Activated CD4-positive, alpha-beta T cell treated with anti-CD3 and anti-CD28 coated beads, Interleukin-2, amount 50 U/mL, for 16 hours (primary cell): ENCODE measurements at regions not wholly inside any gene's neighbourhood (a gene's known extent, or its start where the extent isn't known, plus 50 kb on each side); places are given as distances from the start of the nearest gene placed in this dataset.

Experiments used
- DNase-seq: peaks from one replicate; pipeline ENCODE4 v3.0.0-alpha.2; 2020

GRCh38 chr5:33303579-33304095 is 137.1 kb upstream of the TARS1 start:
- DNase-seq, result no peak

- no peak for DNase-seq
Measured at GRCh38 chr5:33304601-33305000, 136.2 kb upstream of the TARS1 start.

DNA sequence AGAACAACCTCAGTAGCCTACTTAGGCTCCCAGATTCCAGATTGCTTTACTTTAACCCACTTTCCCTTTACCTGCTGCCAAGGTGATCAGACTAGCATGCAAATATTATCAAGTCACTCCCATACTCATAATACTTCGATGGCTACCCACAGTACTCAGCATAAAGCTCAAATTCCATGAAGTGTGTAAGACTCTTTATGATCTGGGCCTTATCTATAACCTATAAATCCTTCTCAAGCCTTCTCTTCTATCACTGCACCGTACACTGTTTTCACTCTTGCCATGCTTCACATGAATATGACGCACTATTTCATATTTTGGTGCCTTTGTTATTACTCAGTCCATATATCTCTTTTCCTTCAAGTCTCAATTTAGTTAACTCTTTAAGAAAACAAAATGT is 135.2 kb upstream of the TARS1 start:
- no peak for DNase-seq

- DNase-seq, result no peak
Measured at GRCh38 chr5:33306758-33307157, 134.0 kb upstream of the TARS1 start.

DNA sequence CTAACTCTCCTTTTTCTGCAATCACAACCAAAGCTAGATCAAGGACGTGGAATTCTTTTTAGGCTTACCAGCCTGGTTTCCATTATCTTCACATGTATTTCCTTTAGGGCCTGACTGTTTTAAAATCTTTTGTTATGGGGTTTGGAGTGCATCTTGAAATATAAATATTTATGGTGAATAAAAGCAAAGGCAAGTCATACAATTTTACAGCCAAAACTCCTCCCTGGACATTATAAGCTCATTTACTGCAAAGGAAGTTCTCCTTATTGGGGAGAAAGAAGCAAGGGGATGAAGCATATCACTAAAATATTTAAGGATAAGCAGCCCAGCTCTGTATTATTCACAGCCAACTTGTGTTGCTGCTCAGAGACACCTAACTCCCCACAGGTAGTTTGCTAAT is 132.2 kb upstream of the TARS1 start:
- DNase-seq, result no peak

DNA sequence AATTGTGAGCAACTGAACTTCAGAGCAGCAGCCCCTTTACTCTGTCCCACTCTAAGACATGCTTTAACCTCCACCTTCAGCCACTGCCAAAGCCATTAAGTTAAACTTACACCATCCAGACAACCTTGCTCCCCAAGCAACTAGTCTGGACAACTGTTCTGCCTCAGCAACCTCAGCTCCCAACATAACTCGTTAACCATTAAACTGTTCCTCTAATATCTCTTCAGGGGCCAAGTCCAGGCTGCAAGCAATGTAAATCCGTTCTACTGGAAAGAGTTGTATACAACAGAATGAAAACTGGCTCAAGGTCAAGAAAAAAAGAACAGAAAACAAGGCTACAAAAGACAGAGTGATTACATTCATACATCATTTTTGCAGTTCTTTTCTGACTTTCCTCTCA is 131.7 kb upstream of the TARS1 start:
- no peak for DNase-seq

GRCh38 chr5:33309536-33310345 is 131.0 kb upstream of the TARS1 start:
- DNase-seq, result no peak

DNA sequence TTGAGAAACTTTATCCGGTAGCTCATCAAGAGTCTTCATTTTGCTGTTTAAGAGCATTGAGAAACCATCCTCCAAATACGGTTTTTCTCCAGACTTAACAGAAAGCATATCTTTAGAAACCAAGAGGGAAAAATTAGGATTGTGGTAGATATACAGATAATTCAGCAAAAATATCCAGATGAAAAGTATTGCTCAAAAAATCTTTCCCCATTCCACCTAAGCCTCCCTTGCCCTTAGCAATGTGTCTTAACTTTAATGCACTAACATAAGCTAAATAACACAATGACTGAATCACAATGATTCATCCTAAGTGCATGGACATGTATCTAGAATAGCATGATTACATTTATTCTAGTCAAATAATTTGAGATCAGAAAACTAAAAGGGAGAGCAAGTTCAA is 130.3 kb upstream of the TARS1 start:
- no peak for DNase-seq

GRCh38 chr5:33311893-33312292 is 128.9 kb upstream of the TARS1 start:
- DNase-seq, result no peak

- DNase-seq, result no peak
Measured at GRCh38 chr5:33312571-33313549, 127.9 kb upstream of the TARS1 start.

GRCh38 chr5:33315189-33315588 is 125.6 kb upstream of the TARS1 start:
- DNase-seq, result no peak

DNA sequence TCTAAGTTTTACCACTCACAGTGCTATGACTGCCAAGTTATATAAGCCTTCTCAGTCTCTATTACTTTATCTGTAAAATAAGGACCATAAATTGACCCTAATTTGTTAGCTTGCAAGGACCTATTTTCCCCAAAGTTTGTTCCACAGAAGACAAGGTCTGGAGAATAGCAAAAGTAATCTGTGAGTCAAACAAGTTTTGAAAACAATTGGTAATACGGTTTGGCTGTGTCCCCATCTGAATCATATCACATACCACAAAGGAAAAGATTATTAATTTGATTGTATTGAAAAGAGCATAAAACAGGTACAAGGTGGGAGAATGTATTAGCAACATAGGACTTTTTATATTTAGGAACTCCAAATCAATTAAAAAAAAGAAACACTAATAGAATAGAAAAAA is 124.0 kb upstream of the TARS1 start:
- no peak for DNase-seq

DNA sequence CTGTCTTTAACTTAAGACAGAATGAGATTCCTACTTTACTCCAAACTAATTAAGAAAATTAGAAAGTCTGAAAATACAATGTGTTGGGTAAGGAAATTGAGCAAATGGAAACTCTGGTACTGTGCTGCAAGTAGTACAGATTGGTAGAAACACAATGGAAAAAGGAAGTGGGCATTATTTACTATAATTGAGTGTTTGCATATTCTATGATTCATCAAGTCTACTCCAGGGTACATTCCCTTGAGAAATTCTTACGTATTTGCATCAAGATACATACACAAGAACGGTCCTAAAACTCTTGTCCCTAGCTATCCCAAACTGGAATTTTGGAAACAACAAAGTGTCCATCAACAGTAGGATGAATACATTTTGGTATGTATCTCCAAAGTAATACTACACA is 123.5 kb upstream of the TARS1 start:
- no peak for DNase-seq

- no peak for DNase-seq
Measured at GRCh38 chr5:33319151-33319550, 121.6 kb upstream of the TARS1 start.

DNA sequence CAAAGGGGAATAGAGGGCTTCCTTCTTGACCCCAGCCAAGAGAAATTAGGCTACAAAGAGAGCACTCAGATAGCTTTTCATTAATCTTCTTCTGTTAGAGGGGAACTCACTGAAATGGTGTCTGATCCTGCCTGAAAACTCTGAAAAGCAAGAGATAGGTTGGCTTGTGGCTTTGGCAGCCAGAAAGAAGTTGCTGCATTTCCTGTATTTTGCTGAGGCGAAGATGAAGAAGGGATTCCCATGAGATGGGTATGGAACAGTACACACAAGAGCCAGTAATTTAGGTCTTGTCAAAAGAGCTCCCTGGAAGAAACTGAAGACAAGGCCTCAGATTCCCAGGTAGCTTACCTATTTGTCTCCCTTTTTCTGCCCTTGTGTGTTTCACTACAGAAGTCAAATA is 120.9 kb upstream of the TARS1 start:
- no peak for DNase-seq

- DNase-seq, result no peak
Measured at GRCh38 chr5:33321026-33321425, 119.7 kb upstream of the TARS1 start.

DNA sequence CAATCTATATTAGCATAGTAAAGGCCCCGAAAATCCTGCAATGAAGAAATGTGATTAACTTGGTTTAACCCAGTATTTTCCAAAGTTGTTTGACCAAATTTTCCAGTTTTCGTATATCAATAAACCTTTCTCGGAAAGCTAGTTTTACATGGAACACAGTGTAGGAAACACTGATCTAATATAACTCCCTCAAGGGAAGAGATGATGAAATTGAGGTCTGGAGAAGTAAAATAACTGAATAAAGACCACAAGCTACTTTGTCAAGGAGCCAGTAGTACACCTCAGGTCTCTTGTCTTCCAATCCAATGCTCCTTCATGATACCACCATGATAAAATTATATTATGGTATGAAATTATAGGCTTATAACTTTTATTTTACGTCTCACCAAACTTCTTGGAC is 118.1 kb upstream of the TARS1 start:
- no peak for DNase-seq

DNA sequence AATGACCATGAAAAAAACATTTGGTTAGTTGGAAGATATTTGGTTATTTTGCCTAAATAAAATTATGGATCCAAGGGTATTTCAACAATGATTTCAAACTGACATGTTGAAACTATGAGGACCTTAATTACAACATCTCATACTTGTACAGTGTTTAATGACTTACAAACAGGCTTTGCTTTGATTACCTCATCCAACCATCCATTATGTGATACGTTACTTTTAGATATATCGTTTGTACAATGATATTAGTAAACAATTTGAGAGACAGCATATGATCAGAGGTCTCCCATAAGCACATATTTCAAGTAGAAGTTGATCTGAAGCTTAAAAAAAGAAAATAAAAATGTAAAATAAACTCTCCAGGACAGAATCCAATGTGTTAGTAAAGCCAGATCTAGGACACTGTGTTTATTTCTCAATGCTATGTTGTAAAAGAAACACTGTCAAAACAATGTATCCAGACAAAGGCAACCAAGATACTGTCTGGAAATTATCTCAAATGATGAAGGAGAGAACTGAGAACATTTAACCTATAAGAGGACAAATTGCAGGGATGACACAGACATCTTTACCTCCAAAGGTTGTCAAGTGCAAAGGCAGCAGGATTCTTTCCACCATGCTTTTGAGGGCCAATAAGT is 116.0 kb upstream of the TARS1 start:
- no peak for DNase-seq

DNA sequence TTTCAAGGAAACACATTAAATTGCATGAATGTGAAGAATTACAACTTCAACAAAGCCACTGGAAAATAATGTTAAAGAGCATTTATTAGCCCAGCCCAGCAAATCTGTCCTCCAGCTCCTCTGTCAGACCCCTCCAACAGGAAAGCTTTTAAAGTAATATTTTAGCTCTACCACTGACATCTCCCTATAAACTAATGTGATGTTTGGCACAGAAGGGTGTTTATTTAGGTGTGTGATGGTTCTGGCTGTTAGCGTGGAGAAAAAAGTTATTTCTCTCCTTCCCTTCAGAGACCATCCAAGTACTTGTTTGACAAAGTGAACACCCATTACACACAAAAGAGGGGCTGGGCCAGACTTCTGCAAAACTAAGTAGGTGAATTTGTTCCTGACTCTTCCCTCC is 111.9 kb upstream of the TARS1 start:
- no peak for DNase-seq

DNA sequence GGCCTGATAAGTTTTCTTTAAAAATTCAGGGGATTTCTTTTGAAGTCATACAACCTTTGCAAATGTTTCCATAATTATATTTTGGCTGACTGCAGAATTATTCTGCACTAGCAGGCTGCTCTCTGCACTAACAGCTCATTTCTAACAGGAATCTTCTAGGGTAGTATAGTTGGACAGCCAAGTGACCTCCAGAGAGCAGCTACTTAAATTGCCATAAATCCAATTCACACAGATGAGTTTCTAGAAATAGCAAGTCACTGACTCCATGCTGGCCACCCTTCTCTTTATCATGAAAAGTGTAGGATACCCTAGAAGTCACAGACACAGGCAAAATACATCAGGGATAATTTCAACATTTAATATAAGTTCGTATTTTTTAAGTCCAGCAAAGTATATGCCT is 110.9 kb upstream of the TARS1 start:
- DNase-seq, result no peak

DNA sequence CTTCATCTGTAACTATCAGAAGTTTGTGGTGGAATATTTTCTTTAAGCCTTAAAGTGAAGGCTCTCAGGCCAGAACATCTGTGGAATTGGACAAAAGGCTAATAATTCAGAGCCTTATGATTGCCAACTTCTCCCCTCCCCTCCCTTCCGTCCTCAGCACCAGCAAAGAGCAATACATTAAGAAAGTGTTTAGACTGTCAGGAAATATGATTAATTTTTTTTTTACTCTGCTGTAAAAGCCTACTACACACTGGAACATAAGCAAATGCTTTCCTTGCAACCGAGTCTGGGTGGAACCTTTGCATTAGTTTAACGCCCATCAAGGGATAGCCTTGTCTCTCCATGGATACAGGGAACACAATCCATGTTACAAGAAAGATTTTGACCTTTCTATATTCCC is 110.3 kb upstream of the TARS1 start:
- no peak for DNase-seq

DNA sequence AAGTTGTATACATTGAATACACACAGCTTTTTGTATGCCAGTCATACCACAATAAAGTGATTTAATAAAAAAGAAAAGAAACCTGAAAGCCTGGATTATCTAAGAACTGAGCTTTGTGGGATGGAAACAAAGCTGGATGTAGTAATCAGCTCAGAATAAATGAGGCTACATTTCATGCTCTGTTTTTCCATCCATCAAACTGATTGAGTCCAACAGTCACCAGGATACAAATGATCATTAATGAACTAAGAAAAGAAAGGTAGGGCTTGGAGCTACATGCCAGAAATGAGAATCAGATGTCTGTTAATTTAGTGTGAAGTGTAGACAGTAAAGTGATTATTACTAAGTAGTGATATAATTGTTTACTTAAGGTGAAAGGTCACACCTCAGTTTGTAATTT is 109.8 kb upstream of the TARS1 start:
- DNase-seq, result no peak

GRCh38 chr5:33332804-33333203 is 108.0 kb upstream of the TARS1 start:
- DNase-seq, result no peak
